B cell (primary cell): ENCODE measurements at regions not wholly inside any gene's neighbourhood (a gene's known extent, or its start where the extent isn't known, plus 50 kb on each side); places are given as distances from the start of the nearest gene placed in this dataset.

Experiments
- EZH2 ChIP-seq: IDR thresholded peaks from 2 replicates; pipeline ENCODE4 v1.6.1; 2012; ENCODE audit warnings: borderline replicate concordance, low read depth, mild to moderate bottlenecking, moderate library complexity, low read length; ENCODE audit not compliant: insufficient read depth, poor library complexity, severe bottlenecking
- TF ChIP-seq, protein P1 (sequence below): fragments of 200-600 bp; IDR thresholded peaks from one replicate; pipeline ENCODE4 v1.8.0; 2022; ENCODE audit warnings: antibody characterized with exemption, mild to moderate bottlenecking

DNA sequence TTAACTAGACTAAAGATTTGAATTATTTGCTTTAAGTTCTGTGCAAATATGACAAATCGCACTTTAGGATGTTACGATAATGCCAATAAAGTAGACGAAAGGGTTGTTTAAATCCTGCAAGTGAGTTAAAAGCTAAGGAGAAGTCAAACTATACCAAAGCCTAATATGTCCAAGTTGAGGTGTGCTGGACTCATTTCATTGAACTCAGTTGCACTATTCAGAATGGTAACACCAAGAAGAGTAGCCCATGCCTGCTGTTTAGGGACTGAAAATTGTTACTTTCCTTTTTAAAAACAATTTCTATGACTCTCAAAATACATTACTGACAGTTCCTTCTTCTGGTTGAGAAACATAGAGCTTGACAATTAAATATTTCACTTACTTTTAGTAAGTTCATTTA, 766.3 kb downstream of the DNAJB9 start:
- TF ChIP-seq, protein P1, sequence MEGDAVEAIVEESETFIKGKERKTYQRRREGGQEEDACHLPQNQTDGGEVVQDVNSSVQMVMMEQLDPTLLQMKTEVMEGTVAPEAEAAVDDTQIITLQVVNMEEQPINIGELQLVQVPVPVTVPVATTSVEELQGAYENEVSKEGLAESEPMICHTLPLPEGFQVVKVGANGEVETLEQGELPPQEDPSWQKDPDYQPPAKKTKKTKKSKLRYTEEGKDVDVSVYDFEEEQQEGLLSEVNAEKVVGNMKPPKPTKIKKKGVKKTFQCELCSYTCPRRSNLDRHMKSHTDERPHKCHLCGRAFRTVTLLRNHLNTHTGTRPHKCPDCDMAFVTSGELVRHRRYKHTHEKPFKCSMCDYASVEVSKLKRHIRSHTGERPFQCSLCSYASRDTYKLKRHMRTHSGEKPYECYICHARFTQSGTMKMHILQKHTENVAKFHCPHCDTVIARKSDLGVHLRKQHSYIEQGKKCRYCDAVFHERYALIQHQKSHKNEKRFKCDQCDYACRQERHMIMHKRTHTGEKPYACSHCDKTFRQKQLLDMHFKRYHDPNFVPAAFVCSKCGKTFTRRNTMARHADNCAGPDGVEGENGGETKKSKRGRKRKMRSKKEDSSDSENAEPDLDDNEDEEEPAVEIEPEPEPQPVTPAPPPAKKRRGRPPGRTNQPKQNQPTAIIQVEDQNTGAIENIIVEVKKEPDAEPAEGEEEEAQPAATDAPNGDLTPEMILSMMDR: no peak
- no peak for TF ChIP-seq EZH2
